GM21825 (cell line): ENCODE measurements at regions not wholly inside any gene's neighbourhood (a gene's known extent, or its start where the extent isn't known, plus 50 kb on each side); places are given as distances from the start of the nearest gene placed in this dataset.

ENCODE experiments used
- ATAC-seq: cut with Tn5 transposase; IDR thresholded peaks from one replicate; pipeline ENCODE4 v1.9.1; 2021; ENCODE audit warnings: mild to moderate bottlenecking, moderate library complexity; ENCODE audit not compliant: unreplicated experiment

- ATAC-seq, result no peak
These were observed 59.4 kb upstream of the ASIC2 start for GRCh38 chr17:33352526-33352925.

GRCh38 chr17:33356266-33356665 lies 63.2 kb upstream of the ASIC2 start:
- ATAC-seq, result no peak

DNA sequence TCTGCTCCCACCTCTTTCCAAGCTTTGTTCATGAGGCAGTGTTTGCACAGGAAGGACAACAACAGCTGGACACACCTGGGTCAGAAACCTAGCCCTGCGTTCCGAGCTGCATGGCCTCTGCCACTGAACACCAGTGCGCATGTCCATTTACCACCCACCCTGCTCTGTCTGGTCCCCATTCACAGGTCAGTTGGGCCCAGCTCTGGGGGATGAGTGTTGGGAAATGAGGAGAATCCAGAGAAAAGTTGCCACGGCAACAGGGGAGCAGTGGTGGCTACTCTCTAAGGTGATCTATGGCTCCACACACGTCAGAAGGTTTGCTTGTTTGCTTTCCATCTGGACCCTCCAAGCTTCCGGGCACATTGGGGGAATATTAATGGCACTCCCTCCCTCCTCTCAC lies 70.4 kb upstream of the ASIC2 start:
- ATAC-seq, result no peak

DNA sequence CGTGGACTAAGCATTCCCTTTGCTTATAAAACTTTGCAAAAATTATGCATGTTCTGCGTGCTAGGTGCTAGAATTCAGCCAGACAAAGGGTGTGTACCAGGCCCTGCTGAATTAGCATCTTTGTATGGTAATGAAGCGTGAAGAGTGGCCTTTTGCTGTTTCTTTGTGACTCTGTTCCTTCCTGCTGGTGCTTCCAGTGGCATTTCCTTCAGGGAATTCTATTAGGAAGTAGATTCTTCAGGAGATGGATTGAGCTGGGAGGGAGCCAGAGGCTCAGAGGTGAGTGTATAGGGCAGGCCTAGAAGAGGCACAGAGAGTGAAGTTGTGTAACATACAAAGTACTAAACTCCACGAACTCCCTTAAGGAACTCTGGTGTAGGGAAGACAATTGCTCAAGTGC lies 73.9 kb upstream of the ASIC2 start:
- ATAC-seq, result no peak

GRCh38 chr17:33369149-33369548 lies 76.1 kb upstream of the ASIC2 start:
- no peak for ATAC-seq

DNA sequence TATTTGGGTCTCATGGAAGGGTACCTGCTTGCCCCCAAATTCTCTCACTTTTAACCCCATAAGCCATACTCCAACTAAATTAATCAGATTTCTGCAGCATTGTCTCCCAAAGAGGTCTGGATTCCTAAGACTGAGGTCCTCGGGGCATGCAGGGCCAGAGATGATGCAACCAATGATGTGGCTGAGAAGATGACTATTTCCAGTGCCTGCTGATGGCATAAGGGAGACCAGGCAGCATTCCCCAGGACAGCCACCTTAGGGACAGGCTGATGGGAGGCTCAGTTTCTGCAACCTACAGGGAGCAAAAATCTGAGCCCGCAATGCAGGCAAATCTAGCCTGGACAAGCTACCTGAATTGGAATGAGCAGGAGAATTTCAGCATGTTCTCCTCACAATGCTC lies 76.8 kb upstream of the ASIC2 start:
- no peak for ATAC-seq

DNA sequence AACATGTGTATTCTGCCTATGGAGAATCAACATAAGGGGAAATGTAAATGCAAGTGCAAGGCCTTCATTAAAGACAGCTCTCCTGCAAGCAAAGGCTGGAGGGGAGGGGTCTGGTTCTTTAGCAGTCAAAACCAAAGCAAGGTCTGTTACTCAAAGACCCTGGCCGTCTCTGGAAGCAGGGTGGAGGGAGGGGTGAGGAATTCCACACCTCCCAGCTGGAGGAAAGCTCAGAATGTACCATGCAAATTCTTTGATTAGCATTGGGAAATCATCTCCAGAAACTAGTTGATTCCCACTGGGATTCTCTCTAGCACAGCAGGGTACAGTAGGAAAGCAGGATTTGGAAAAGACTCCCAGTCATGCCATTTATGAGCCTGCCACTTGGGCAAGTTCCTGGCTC lies 77.3 kb upstream of the ASIC2 start:
- no peak for ATAC-seq

DNA sequence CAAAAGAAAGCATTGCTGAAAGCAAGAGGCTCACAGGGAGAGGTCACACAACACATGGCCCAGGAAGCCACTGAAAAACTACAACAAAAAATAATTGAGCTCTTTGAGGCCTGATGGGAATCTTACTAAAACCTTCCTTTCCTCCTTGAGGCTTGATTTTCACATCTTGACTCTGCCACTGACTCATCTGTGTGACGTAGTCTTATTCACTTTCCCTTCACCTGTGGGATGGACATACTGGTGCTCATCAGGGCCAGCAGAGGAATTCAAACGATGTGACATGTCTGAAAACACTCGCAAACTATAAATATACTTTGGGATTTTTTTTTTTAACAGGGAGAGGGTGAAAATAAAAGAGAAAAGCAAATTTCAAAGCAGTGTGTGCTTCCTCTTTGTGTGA lies 78.3 kb upstream of the ASIC2 start:
- no peak for ATAC-seq

- no peak for ATAC-seq
These were observed 80.2 kb upstream of the ASIC2 start for GRCh38 chr17:33373273-33373672.

DNA sequence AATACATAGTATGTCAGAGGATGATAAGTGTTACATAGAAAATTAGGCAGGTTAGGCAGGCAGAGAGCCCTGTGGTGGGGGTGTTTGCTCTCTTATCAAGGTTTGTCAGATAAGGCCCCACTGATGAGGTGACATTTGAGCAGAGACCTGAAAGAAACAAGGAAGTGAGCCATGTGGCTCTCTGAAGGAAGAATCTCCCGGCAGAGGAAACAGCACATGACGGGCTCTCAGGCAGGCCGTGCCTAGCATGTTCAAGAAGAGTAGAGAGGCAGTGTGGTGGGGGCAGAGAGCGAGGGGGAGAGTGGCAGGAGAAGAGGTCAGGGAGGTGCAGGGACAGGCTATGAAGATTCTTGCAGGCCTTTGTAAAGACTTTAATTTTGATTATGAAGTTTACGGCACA lies 82.0 kb upstream of the ASIC2 start:
- no peak for ATAC-seq

DNA sequence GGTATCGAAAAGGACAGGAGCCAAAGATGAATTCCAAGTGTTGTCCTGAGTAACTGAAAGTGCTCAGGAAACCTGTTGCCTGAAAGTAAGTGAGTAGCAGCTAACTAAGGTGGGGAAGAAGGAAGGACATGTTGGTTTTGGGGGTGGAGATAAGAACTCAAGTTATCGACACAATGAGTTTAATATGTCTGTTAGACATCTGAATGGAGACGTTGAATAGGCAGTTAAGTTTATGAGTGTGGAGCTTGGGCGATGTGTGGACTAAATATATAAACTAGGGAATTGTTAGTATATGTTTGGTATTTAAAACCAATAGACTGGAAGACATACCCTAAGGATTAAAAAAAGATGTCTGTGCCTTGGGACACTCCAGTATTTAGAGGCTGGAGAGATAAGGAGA lies 82.7 kb upstream of the ASIC2 start:
- no peak for ATAC-seq

DNA sequence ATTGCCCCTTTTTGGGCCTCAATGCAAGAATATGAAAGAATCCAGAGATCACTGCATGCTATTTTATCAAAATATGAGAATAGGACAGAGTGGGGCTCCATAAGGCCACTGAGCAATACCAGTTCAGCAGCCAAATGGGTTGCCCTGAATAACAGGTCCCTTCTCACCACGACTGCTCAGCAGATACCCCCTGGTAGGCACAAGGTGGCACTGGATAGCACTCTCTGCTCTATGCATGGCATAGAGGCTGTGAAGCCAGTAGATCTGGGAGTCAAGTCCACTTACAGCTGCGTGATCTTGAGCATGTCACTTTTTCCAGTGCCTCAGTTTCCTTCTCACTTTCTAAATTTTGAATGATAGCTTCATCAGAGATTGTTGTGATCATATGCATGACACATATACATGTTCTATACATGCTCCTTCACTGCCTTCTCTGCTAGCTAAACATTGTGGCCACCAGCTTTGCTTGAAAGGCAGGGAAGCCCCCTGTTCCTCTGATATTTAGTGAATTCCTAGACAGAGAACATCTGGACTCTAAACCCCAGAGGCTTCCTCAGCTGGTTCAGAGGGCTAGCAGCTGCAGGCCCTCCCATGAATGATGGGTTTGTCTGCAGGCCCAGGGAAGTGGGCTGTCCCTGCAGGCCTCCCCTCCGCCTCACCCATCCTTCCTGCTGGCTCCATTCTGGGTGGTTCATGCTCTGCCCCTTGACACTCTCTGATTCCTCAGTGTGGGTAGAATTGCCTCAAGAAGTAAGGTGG lies 84.9 kb upstream of the ASIC2 start:
- ATAC-seq, result no peak

DNA sequence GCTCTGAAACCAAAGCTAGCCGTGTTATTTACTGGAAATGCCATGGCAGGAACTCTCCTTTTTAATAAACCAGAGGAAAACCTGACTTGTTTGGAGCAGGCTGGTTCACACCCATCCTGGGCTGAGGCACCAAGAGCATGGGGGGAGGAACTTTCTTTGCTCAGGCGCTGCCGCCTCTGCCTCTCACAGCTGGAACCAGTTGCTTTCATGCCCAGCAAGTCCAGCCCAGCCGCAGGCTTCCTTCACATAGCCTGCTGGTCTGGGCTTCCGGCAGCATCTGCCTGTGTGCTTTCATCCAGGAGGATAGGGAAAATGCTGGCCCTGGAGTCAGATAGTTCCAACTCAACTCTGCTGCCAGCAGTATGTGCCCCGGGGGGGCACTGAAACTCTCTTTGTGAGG lies 88.1 kb upstream of the ASIC2 start:
- no peak for ATAC-seq

DNA sequence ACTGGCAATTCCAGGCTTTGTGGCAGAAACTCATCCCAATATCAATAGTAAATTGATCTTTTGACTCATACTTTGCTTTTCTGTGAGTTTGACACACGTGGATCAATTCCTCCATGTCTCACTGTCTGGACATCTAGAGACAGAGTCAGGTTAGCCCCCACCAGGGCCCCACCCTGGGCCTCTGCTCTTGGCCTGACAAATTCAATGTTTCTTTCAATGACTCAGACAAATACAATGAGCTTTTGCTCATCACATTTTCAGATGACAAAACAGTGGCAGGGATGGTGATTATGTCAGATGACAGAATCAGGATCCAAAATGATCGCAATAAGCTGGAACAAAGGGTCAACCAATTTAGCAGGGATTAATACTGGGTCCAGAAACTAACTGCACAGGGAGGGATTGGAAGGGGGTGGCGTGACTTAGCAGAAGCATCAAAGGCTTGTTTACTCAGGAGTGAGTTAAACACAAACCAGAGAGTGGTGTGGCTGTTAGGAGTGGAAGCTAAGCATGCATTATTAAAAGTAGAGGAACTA lies 90.5 kb upstream of the ASIC2 start:
- no peak for ATAC-seq

- no peak for ATAC-seq
These were observed 92.0 kb upstream of the ASIC2 start for GRCh38 chr17:33385133-33385532.

DNA sequence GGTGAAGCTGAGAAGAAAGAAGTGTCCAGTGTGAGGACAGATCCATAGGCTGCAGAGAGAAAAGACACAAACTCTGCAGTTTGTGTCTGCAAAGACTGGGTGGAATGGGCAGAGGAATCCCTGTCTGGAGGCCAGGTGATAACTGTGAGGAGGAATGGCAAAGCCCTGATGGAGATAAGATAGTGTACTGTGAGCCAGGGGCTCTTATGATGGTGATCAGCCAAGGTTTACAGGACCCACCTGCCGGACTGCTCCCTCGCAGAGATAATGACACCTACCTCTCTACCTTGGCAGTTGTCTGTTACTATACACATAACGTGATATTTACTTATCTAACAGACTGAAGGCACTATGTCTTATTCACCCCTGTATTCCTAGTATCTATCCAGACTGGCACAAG lies 92.6 kb upstream of the ASIC2 start:
- ATAC-seq, result no peak

DNA sequence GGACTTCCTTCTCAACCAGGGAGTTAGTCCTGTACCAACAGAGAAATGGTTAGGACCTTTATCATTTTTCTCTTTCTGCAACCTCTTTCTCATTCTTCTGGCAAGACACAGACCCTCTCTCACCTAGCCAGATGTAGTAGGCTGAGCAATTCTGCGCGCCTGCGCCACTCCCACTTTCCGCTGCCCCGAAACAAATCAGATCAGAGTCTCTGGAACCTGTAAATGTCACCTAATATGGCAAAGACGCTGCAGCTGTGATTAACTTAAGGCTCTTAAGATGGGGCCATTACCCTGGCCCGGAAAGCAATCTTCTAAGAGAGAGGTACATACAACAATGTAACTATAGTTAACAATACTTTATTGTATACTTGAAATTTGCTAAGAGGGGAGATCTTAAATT lies 94.3 kb upstream of the ASIC2 start:
- no peak for ATAC-seq

DNA sequence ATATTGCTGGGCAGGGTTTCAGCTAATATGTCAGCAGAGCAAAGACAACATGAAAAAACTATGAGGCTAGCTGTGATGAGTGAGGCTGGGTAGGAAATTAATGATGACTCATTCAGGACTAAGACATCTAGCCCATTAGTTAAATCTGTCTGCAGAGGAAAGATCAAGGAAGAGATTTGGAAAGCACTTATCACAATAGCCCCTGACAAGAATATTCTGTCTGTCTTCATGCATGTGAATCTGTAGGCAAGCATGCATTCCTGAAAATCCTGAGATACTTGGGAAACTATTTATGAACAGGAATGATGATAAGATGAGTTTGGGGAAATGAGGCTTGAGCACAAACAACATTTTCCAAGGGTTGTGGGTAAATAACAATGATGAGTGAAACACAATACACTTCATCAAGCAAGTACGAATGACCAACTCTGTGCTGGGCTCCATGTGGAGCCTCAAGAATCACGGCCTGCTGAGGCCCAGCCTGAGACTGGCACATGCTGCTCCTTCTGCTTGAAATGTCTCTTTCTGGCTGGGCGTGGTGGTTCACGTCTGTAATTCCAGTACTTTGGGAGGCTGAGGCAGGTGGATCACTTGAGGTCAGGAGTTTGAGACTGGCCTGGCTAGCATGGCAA lies 96.5 kb upstream of the ASIC2 start:
- no peak for ATAC-seq

- no peak for ATAC-seq
These were observed 97.5 kb upstream of the ASIC2 start for GRCh38 chr17:33390479-33391176.

DNA sequence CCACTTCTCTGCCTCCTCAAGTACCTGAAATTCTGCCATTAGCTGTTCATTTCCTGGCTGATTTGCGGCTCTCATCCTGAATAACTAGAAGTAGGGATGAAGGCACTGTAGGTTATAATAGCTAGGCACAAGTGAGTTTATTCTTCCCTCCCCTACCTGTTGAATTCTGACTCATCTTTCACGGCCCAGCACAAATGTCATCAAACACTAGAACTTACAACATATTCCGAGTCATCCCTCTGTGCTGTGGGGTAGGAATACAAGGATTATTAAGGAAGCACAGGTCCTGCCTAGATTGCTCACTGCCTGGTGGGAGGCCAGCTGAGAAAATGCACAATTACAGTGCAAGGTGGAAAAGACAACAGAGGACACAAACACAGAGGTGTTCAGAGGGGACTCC lies 103.7 kb upstream of the ASIC2 start:
- no peak for ATAC-seq

DNA sequence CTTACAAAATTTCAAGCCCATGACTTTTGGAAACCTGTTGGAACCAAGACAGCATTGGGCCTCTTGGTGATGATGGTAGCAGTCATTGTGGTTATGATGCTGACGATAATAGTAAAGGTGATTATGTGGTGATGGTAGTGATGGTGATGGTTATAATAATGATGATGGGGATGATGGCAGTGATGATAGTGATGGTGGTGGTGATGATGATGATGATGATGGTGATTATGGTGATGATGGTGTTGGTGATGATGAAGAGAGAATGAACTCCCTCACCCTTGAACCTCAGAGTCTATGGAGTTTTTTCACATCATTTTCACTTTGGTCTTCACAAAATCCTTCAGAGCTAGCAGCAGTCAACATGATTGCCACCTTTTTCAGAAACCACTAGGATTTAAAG lies 105.3 kb upstream of the ASIC2 start:
- ATAC-seq, result no peak

DNA sequence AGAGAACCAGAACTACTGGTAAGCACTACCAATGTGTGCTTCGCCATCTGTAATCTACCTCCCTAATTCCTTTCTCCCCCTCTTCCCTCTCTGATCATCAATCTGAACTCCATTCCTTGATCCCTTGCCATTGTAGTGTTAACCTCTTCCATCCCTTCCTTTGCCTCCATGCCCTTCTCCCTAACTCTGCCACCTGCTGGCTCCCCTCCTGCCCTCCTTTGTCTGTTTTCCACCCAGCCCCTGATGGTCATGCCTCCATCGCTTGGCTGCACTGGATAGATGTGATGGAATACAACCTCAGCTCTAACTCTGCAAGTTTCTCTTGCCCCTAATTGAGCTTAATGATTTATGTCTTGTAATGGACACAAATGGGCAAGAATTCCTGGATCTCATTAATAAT lies 108.2 kb upstream of the ASIC2 start:
- no peak for ATAC-seq
